Right lobe of liver (tissue), 6 donors: ENCODE measurements at regions not wholly inside any gene's neighbourhood (a gene's known extent, or its start where the extent isn't known, plus 50 kb on each side); places are given as distances from the start of the nearest gene placed in this dataset.

ENCODE experiments used
- ATAC-seq, 4 donors: fragments of 200-7000 bp; cut with Tn5 transposase; one replicate each; pipeline ENCODE4 v1.9.1; 2020; ENCODE audit warnings: mild to moderate bottlenecking in 4 of 4, moderate library complexity in 4 of 4
- DNase-seq, 3 donors: peaks; one replicate each; pipeline ENCODE4 v3.0.0-alpha.2; 2020
- H3K27ac ChIP-seq, 3 donors: fragments of 200-600 bp; one replicate each; pipeline ENCODE4 v1.8.0; 2022
- H3K27me3 ChIP-seq, 2 donors: fragments of 200-600 bp; one replicate each; pipeline ENCODE4 v1.8.0; 2022
- H3K36me3 ChIP-seq, 4 donors: fragments of 200-600 bp; sonication (generic) in 1 of 4; one replicate each; pipeline versions ENCODE4 v1.5.1 to v1.8.0; 2017 to 2022; ENCODE audit warnings: control low read depth in 1 of 4
- H3K4me1 ChIP-seq, 4 donors: fragments of 200-600 bp; sonication (generic) in 1 of 4; one replicate each; pipeline versions ENCODE4 v1.5.1 to v1.8.0; 2017 to 2022; ENCODE audit warnings: control low read depth in 1 of 4
- H3K4me3 ChIP-seq, 3 donors: fragments of 200-600 bp; one replicate each; pipeline ENCODE4 v1.8.0; 2022
- H3K9me3 ChIP-seq, 4 donors: fragments of 200-600 bp; sonication (generic) in 1 of 4; one replicate each; pipeline versions ENCODE4 v1.5.1 to v1.8.0; 2017 to 2022; ENCODE audit warnings: control low read depth in 1 of 4
- POLR2A ChIP-seq: fragments of 450-650 bp; IDR thresholded peaks from one replicate; pipeline ENCODE4 v1.6.1; 2017; ENCODE audit warnings: antibody characterized with exemption, mild to moderate bottlenecking
- WGBS: methylation state at CpG from one replicate; pipeline ENCODE4 v1.1.6; 2018; ENCODE audit warnings: low coverage, low lambda C conversion rate; ENCODE audit not compliant: insufficient coverage; ENCODE audit errors: missing lambda C conversion rate; 5-methylcytosine and 5-hydroxymethylcytosine counted together
- intact Hi-C, 2 donors: fragments of 100-400 bp; cut with DNase I; formaldehyde crosslinking; loops; one replicate each; pipeline versions ENCODE4 v1.11.2 to v1.14.1; 2022
- TF ChIP-seq, protein P1 (sequence below), 4 donors: fragments of 200-600 bp in 3 of 4; fragments of 450-650 bp in 1 of 4; IDR thresholded peaks; one replicate each; pipeline versions ENCODE4 v1.5.1 to v1.8.0; 2016 to 2022; ENCODE audit warnings: antibody characterized with exemption in 4 of 4, mild to moderate bottlenecking in 2 of 4
- donor health status: DM: no; HTN: yes; CAD: no.
- donor health status: DM: no; HTN: no; CAD: no.
- donor health status: DM: no; HTN: no; CAD: no.
- donor health status: DM: no; HTN: yes; CAD: no.
- donor health status: DM: no; HTN: yes; CAD: no.

DNA sequence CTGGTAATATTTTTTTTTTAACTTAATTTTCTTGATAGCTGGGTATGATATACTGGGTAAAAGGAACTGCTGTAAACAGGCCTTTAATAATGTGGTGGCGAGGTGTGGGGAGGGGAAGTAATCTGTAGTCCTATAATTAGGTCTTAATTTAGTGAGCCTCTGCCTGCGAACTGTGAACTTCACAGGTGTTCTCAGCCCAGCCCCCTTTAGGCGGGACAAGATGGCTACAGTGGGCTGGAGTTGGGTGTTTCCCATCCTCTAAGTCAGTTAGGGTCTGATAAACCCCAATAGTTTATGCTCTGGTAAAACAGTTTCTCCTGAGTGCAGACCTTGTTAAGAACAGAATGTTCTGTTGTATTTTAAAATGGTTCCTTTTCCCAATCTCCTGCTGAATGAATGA is 97.6 kb upstream of the SERP2 start:
- Histone ChIP-seq H3K4me3 (no peak overlapping the region), H3K36me3 (no peaks in the 10 kb centered on the region), H3K4me1 (peaks cover 0 to 20% (median 3%) of the 10 kb centered on the region in 4 donors), H3K27me3 (no peaks in the 10 kb centered on the region), H3K27ac (no peak overlapping the region), H3K9me3 (no peaks in the 10 kb centered on the region)
- no peak for TF ChIP-seq POLR2A
- TF ChIP-seq, protein P1, sequence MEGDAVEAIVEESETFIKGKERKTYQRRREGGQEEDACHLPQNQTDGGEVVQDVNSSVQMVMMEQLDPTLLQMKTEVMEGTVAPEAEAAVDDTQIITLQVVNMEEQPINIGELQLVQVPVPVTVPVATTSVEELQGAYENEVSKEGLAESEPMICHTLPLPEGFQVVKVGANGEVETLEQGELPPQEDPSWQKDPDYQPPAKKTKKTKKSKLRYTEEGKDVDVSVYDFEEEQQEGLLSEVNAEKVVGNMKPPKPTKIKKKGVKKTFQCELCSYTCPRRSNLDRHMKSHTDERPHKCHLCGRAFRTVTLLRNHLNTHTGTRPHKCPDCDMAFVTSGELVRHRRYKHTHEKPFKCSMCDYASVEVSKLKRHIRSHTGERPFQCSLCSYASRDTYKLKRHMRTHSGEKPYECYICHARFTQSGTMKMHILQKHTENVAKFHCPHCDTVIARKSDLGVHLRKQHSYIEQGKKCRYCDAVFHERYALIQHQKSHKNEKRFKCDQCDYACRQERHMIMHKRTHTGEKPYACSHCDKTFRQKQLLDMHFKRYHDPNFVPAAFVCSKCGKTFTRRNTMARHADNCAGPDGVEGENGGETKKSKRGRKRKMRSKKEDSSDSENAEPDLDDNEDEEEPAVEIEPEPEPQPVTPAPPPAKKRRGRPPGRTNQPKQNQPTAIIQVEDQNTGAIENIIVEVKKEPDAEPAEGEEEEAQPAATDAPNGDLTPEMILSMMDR (IDR thresholded peaks at IDR 0.05): no peak
- DNase-seq: no peak
- 74% methylated on average over 3 of the region's 3 CpGs for WGBS
- intact Hi-C loops: no loop called here
- no peak for ATAC-seq

DNA sequence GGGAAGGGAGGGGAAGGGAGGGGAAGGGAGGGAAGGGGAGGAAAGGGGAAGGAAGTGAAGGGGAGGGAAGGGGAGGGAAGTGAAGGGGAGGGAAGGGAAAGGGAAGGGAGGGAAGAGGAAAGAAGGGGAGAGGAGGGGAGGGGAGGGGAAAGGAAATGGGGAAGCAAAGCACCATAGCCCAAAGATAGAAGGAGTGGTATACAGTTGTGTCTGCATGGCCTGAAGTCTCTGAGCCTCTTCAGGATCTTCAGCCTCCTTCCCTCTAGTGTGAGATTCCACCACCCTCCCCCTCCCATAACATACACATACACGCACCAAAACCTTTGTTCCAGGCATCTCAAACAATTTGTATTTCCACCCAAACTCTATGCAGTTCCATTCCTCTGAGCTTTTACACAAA is 96.2 kb upstream of the SERP2 start:
- Histone ChIP-seq H3K36me3 (no peaks in the 10 kb centered on the region), H3K27me3 (no peaks in the 10 kb centered on the region), H3K4me3 (no peak overlapping the region), H3K27ac (peak overlapping the region in 2 of 3 donors; percentile 61 to 63), H3K4me1 (peaks cover 0 to 30% (median 5%) of the 10 kb centered on the region in 4 donors), H3K9me3 (no peaks in the 10 kb centered on the region)
- no peak for DNase-seq
- whole genome bisulfite sequencing: 90% methylated on average over 1 of the region's 1 CpG
- intact Hi-C loops: no loop called here
- ATAC-seq: no peak
- TF ChIP-seq, protein P1 (IDR thresholded peaks at IDR 0.05): no peak
- no peak for TF ChIP-seq POLR2A

DNA sequence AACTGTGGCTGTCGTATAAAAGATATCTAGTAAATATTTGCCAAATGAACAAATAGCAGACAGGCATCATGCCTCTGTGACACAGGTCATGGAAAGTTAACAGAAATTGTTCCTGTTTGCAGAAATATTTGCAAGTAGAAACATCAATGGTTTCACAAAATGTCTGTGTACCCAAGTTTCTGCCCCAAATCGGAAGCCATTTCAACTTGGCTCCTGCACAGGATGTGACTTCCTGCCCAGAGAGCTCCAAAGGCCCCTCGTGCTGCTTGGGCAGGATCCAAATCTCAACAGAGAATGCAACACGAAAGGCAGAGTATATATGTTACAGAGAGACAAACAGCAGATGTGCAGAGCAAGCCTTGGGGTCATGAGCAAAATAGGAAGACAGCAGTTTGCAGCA is 95.5 kb upstream of the SERP2 start:
- no peaks in the 10 kb centered on the region for H3K27me3 ChIP-seq
- DNase-seq (peak in 2 of 3 donors; percentile 36 to 66), ATAC-seq (peak; percentile 31 to 65 (median 48))
- H3K36me3 ChIP-seq: no peaks in the 10 kb centered on the region
- intact Hi-C loops: no loop called here
- no peaks in the 10 kb centered on the region for H3K9me3 ChIP-seq
- H3K27ac ChIP-seq: peak overlapping the region; percentile 5 to 63 (median 61)
- H3K4me3 ChIP-seq: no peak overlapping the region
- H3K4me1 ChIP-seq: peaks cover 0 to 30% (median 5%) of the 10 kb centered on the region in 4 donors
- 7% methylated on average over 4 of the region's 4 CpGs for WGBS
- no peak for TF ChIP-seq POLR2A
- TF ChIP-seq, protein P1 (IDR thresholded peaks at IDR 0.05): no peak

DNA sequence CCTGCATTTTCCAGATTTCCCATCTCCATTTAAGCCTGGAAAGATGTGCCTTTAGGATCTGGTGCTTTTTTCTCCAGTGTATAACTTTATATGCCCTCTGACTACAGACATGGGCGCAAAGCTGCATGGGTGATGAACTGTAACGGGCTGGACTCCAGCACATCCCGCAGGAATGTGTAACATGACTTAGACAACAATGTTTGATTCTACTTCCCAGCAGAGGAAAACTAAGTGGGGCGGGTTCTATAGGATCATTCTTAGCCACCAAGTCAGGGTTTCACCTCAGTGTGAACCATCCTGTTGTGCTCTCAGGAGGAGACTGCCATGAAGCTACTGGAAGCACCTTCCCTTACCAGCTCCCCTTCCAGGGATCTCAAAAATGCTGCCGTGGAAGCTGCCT is 93.2 kb upstream of the SERP2 start:
- Histone ChIP-seq H3K36me3 (no peaks in the 10 kb centered on the region), H3K9me3 (no peaks in the 10 kb centered on the region), H3K27ac (no peak overlapping the region), H3K4me1 (peaks cover 0 to 24% (median 5%) of the 10 kb centered on the region in 4 donors), H3K4me3 (no peak overlapping the region), H3K27me3 (no peaks in the 10 kb centered on the region)
- TF ChIP-seq, protein P1 (IDR thresholded peaks at IDR 0.05): no peak
- TF ChIP-seq POLR2A: no peak
- 98% methylated on average over 4 of the region's 5 CpGs for WGBS
- intact Hi-C loops: no loop called here
- ATAC-seq: no peak
- no peak for DNase-seq
